ENCODE measurements at regions not wholly inside any gene's neighbourhood (a gene's known extent, or its start where the extent isn't known, plus 50 kb on each side); places are given as distances from the start of the nearest gene placed in this dataset.

DNA sequence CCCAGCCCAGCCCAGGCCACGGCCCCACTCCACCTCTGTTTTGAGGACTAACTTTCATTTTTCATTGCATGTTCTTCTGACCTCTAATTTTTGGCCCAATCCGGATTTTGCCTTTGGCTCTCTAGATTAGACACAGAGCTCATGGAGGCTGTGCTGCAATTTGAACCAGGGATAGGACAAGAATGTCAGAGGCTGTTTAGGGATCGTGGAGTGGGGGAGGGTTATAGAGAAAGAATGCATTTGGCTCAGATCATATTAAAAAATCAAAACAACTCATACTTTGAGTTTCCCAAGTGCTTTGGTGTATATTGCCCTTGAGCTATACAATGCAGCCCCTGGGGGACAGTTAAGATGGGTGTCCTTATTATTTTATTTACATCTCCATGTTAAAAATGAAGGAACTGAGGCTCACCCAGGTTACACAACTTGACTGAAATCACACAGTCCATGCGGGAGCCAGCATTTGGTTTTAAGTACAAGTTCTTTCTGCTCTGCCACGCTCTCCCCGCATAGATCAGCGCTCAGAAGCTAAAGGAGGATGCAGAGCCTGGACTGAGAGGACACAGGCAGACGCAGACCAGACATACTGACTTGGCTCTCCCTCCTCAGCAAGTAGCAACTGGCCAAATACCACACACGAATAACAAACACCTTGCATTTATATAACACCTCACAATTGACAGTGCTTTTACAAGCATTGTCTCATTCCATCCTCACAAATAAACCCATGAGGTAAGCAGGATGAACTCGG lies 126.4 kb upstream of the RAI14 start:
- TF ChIP-seq, protein P1, sequence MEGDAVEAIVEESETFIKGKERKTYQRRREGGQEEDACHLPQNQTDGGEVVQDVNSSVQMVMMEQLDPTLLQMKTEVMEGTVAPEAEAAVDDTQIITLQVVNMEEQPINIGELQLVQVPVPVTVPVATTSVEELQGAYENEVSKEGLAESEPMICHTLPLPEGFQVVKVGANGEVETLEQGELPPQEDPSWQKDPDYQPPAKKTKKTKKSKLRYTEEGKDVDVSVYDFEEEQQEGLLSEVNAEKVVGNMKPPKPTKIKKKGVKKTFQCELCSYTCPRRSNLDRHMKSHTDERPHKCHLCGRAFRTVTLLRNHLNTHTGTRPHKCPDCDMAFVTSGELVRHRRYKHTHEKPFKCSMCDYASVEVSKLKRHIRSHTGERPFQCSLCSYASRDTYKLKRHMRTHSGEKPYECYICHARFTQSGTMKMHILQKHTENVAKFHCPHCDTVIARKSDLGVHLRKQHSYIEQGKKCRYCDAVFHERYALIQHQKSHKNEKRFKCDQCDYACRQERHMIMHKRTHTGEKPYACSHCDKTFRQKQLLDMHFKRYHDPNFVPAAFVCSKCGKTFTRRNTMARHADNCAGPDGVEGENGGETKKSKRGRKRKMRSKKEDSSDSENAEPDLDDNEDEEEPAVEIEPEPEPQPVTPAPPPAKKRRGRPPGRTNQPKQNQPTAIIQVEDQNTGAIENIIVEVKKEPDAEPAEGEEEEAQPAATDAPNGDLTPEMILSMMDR (IDR thresholded peaks at IDR 0.05): no peak
- TF ChIP-seq POLR2A (IDR thresholded peaks at IDR 0.05) (no peak), POLR2AphosphoS5 (IDR thresholded peaks at IDR 0.05) (no peak), EP300 (IDR thresholded peaks at IDR 0.05) (no peak)

All from suprapubic skin (tissue), 4 donors.